Activated T-helper 1 cell treated with anti-CD3 and anti-CD28 coated beads, Interleukin-12 subunit alpha, Interleukin-12 subunit beta, Interleukin-2, Interleukin-4 antibody, amounts not matched to agents 30 ng/mL and 10 ng/mL and 1 ng/mL, durations not matched to agents 14 hours and 24 hours and 36 hours (primary cell): ENCODE measurements at regions not wholly inside any gene's neighbourhood (a gene's known extent, or its start where the extent isn't known, plus 50 kb on each side); places are given as distances from the start of the nearest gene placed in this dataset.

ENCODE experiments used
- DNase-seq: peaks from one replicate; pipeline ENCODE4 v3.0.0; 2021; ENCODE audit warnings: low spot score
- H3K27ac Mint-ChIP-seq: one replicate; pipeline ENCODE4 v1.8.0; 2021; ENCODE audit warnings: mild to moderate bottlenecking, mixed read lengths
- H3K27me3 Mint-ChIP-seq: one replicate; pipeline ENCODE4 v1.8.0; 2022; ENCODE audit warnings: mild to moderate bottlenecking, moderate library complexity, mixed read lengths; ENCODE audit not compliant: insufficient read depth
- H3K36me3 Mint-ChIP-seq: one replicate; pipeline ENCODE4 v1.8.0; 2021; ENCODE audit warnings: low read depth, mixed read lengths
- H3K4me1 Mint-ChIP-seq: one replicate; pipeline ENCODE4 v1.8.0; 2021; ENCODE audit warnings: low read depth, mixed read lengths
- H3K4me3 Mint-ChIP-seq: one replicate; pipeline ENCODE4 v1.8.0; 2021; ENCODE audit warnings: mild to moderate bottlenecking, moderate library complexity, mixed read lengths
- H3K9me3 Mint-ChIP-seq: one replicate; pipeline ENCODE4 v1.8.0; 2021; ENCODE audit warnings: mixed read lengths
- intact Hi-C: fragments of 100-400 bp; cut with micrococcal nuclease; formaldehyde crosslinking; loops from one replicate; pipeline ENCODE4 v1.15.1; 2024

DNA sequence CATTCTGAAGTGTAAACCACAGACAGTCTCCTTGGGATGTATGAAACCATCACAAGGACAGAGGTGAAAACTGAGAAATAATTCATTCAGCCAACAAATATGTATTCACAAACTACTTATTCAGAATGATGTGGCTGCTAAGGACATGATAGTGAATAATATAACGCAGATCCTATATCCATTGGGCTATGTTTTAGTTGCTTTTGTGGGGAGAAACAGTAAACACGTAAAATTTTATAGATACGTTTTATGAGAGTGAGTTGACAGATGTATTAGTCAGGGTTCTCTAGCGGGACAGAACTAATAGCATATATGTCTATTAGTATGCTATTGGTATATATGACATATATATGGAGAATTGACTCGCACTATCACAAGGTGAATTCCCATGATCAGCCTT is 402.5 kb downstream of the RFPL4B start:
- no peak for DNase-seq
- no peaks in the 10 kb centered on the region for H3K36me3 Mint-ChIP-seq
- no peaks in the 10 kb centered on the region for H3K27me3 Mint-ChIP-seq
- intact Hi-C loops, result no loop called here
- H3K9me3 Mint-ChIP-seq, result no peaks in the 10 kb centered on the region
- H3K27ac Mint-ChIP-seq, result no peak overlapping the region
- H3K4me1 Mint-ChIP-seq, result no peaks in the 10 kb centered on the region
- H3K4me3 Mint-ChIP-seq, result no peak overlapping the region

DNA sequence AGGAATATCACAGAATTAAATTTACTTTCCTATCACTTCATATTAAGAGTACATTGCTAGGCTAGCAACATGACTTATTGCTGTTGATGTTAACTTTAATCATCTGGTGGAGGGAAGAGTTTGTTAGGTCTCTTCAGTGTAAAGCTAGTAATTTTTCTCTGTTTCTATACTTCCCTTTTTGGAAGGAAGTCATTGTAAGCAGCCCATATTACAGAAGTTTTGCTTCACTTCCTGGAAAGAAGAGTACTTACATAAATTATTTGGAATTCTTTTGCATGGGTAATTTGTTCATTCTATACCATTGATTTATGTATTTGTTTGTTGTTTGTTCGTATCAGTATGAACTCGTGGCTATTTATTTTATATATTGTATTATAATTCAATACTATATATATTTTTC is 405.2 kb downstream of the RFPL4B start:
- Mint-ChIP-seq H3K4me3 (no peak overlapping the region), H3K4me1 (no peaks in the 10 kb centered on the region), H3K27ac (no peak overlapping the region), H3K9me3 (no peaks in the 10 kb centered on the region), H3K36me3 (no peaks in the 10 kb centered on the region), H3K27me3 (no peaks in the 10 kb centered on the region)
- DNase-seq, result no peak
- intact Hi-C loops, result no loop called here

DNA sequence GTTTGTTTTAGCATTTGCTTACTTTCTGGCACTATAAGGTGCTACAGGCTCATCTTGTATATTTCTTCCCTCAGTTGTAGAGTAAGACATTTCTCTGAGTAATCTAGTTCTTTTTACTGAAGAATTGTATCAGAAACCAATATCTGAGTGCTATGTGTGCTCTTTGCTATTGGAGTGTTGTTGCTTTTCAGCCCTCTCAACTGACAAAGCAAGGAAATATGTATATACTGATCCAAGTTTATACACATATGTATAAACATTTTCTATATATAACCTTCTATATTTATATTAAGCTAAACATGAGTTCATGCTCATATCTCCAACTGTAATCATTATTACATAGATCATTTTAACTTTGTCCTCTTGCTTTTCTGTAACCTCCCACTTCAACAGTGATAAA is 405.7 kb downstream of the RFPL4B start:
- Mint-ChIP-seq H3K4me3 (no peak overlapping the region), H3K4me1 (no peaks in the 10 kb centered on the region), H3K9me3 (no peaks in the 10 kb centered on the region), H3K27me3 (no peaks in the 10 kb centered on the region), H3K36me3 (no peaks in the 10 kb centered on the region), H3K27ac (no peak overlapping the region)
- no peak for DNase-seq
- intact Hi-C loops, result no loop called here

DNA sequence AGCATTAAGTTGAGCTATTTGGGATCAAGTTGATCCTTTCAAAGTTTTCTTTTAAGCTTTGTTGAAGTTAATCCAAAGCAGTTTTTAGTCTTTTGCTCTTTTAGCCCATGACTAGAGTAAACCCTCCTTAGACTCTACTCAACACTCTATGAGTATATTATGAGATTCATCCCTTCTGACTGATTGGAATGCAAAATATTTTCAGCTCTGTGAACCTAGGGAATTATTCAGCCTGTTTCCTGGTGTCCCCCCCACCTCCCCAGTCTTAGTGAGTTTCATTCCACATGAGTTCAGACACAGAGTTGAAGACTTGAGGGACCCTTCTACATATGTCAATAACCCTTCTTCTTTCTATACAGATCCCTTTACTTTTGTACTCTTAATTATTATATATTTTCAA is 413.7 kb downstream of the RFPL4B start:
- Mint-ChIP-seq H3K4me1 (no peaks in the 10 kb centered on the region), H3K27ac (no peak overlapping the region), H3K27me3 (no peaks in the 10 kb centered on the region), H3K9me3 (no peaks in the 10 kb centered on the region), H3K36me3 (no peaks in the 10 kb centered on the region), H3K4me3 (no peak overlapping the region)
- DNase-seq, result no peak
- intact Hi-C loops, result no loop called here

DNA sequence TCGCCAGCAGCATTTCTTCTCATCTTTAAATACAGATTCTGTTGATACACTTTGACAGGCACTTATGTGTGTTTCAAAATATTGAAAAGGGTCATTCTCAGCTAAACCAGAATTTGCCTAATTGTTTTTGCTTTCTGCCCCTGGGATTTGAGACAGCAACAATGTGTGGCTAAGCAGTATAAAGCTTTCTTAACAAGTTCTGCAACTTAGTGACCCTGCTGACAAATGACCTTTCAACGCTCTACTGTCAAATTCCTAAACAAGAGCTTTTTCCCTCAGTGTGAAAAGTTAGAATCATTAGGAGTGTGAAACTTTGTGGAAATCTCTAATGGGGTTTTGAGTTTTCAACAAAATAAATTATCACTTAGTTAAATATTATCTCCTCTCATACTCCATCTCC is 414.6 kb downstream of the RFPL4B start:
- no peaks in the 10 kb centered on the region for H3K27me3 Mint-ChIP-seq
- no peaks in the 10 kb centered on the region for H3K9me3 Mint-ChIP-seq
- H3K36me3 Mint-ChIP-seq, result no peaks in the 10 kb centered on the region
- DNase-seq, result no peak
- no peak overlapping the region for H3K4me3 Mint-ChIP-seq
- H3K27ac Mint-ChIP-seq, result no peak overlapping the region
- intact Hi-C loops, result no loop called here
- H3K4me1 Mint-ChIP-seq, result no peaks in the 10 kb centered on the region

DNA sequence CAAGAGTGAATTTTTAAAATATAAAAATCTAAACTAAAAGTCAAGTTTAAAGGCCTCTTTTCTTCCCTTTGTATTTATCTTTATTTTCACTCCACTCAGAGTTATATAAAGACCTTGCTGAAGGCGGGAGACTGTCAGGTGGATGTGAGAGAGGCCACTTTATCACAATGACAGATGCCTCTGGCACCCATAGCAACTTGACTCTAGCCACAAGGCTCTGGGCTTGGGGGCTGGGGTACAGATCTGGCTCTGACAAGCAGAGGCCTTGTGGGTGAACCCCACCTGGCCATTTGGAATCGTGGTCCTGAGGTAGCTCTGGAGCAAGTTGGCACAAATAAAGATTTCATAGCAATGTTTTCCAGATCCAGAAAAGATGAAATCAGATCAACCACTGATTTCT is 417.2 kb downstream of the RFPL4B start:
- Mint-ChIP-seq H3K9me3 (no peaks in the 10 kb centered on the region), H3K27me3 (no peaks in the 10 kb centered on the region), H3K4me1 (no peaks in the 10 kb centered on the region), H3K27ac (no peak overlapping the region), H3K4me3 (no peak overlapping the region), H3K36me3 (no peaks in the 10 kb centered on the region)
- intact Hi-C loops, result no loop called here
- DNase-seq, result no peak

DNA sequence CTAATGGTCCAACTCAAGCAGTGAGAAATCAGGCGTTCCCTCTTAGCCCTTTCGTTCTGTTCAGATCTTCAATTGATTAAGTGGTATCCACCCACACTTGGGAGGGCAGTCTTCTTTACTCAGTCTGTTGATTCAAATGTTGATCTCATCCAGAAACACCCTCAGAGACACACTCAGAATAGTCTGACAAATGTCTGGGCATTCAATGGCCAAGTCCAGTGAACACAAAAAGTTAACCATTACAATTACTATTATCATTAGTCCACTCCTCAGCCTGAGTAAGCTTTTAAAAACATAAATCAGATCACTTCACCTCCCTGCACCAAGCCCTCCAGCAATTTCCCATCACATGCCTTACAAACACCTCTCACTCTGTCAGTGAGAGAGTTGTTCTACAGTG is 423.2 kb downstream of the RFPL4B start:
- Mint-ChIP-seq H3K36me3 (no peaks in the 10 kb centered on the region), H3K27ac (no peak overlapping the region), H3K4me1 (no peaks in the 10 kb centered on the region), H3K9me3 (no peaks in the 10 kb centered on the region), H3K4me3 (no peak overlapping the region), H3K27me3 (no peaks in the 10 kb centered on the region)
- no peak for DNase-seq
- intact Hi-C loops, result no loop called here

DNA sequence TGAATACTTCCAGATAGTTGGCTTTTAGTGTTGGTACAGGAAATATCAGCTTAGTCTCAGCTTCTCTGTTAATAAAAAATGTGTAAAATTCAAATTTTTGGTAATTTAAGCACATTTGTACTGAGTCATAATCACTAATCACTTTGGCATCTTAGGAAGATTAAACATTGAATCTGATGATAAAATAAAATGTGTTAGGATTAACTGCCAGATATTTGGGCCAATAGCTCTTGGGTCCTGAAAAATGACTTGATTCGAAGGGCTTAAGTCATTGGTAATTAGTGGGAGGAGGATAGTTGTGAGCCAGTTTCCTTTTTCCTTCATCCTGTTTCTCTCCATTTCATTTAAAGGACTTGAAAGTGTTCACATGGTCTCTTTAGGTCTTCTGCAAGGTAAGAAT is 426.1 kb downstream of the RFPL4B start:
- Mint-ChIP-seq H3K4me3 (no peak overlapping the region), H3K27me3 (no peaks in the 10 kb centered on the region), H3K9me3 (no peaks in the 10 kb centered on the region), H3K36me3 (no peaks in the 10 kb centered on the region), H3K27ac (no peak overlapping the region), H3K4me1 (no peaks in the 10 kb centered on the region)
- DNase-seq, result no peak
- intact Hi-C loops, result no loop called here

DNA sequence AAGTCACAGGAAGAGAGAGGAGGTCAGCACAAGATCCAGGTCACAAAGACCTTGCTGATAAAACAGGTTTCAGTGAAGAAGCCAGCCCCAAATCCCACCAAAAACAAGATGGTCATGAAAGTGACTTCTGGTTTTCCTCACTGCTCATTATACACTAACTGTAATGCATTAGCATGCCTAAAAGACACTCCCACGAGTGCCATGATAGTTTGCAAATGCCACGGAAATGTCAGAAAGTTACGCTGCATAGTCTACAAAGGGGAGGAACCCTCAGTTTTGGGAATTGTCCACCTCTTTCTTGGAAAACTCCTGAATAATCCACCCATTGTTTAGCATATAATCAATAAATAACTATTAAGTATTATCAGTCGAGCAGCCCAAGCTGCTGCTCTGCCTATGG is 427.2 kb downstream of the RFPL4B start:
- no peaks in the 10 kb centered on the region for H3K36me3 Mint-ChIP-seq
- no peaks in the 10 kb centered on the region for H3K9me3 Mint-ChIP-seq
- intact Hi-C loops, result no loop called here
- no peak overlapping the region for H3K4me3 Mint-ChIP-seq
- no peak overlapping the region for H3K27ac Mint-ChIP-seq
- H3K4me1 Mint-ChIP-seq, result no peaks in the 10 kb centered on the region
- no peaks in the 10 kb centered on the region for H3K27me3 Mint-ChIP-seq
- no peak for DNase-seq

DNA sequence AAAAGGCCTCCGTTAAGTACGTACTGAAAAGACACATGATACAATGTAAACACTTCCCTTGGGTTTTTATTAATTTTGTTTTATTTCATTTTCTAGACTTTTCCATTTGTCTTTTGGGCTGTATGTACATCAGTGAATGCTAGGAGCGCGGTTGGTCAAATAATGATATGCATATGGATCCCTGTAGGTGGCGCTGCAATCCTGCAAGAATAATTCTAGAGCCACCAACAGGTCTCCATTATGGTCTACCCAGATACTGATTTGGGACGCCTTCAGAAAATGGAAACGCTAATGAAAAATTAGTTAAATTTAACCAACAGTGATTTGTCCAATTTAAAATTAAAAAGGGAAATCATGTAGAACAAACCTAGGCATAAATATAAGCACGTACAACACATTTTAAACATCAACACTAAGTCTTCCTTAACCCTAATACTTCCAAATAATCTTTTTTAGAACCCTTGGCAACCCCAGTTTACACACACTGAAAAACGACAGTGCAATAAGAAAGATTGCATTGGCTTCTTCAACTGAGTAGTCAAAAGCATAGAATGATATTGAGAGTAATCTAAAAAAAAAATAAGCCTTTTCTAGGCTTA is 433.5 kb downstream of the RFPL4B start:
- H3K9me3 Mint-ChIP-seq, result no peaks in the 10 kb centered on the region
- H3K27ac Mint-ChIP-seq, result no peak overlapping the region
- no peak overlapping the region for H3K4me3 Mint-ChIP-seq
- H3K27me3 Mint-ChIP-seq, result no peaks in the 10 kb centered on the region
- H3K36me3 Mint-ChIP-seq, result no peaks in the 10 kb centered on the region
- intact Hi-C loops, result loop anchor here (1.0 kb wide), 2 partner anchors 1078 to 1129 kb away; no protein-coding TSS in a partner anchor
- no peak for DNase-seq
- H3K4me1 Mint-ChIP-seq, result no peaks in the 10 kb centered on the region

DNA sequence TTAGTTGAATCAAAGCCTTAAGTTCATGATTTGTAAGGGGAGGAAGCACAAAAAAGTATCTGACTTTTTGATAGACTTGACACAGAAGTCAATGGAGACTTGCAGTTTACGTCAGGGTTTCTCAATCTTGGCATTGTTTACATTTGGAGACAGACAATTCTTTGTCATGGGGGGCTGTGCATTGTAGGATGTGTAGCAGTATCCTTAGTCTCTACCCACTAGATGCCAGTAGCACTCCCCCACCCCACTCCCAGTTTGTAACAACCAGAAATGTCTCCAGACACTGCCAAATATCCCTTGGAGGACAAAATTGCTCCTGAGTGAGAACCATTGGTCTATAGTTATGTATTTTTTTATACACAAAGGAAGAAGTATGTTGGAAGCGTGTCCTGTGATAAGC is 434.1 kb downstream of the RFPL4B start:
- Mint-ChIP-seq H3K36me3 (no peaks in the 10 kb centered on the region), H3K4me1 (no peaks in the 10 kb centered on the region), H3K4me3 (no peak overlapping the region), H3K9me3 (no peaks in the 10 kb centered on the region), H3K27me3 (no peaks in the 10 kb centered on the region), H3K27ac (no peak overlapping the region)
- intact Hi-C loops, result no loop called here
- DNase-seq, result no peak

DNA sequence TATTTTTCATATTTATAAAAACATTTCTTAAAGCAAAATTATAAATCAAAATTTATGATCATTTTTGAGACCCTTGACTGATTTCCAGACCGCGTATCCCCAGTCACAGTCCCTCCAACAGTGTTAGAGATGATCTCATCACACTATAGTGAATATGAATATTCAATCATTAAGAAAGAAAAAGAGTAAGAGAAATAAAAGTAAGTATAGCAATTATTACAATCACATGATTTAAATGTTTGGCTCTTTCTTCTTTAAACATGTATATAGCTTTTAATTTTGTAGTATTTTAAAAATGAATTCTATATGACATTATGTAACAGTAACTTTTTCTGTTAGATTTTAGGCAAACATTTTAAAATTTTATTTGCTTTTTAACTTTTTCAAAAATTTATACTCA is 438.3 kb downstream of the RFPL4B start:
- intact Hi-C loops, result no loop called here
- H3K36me3 Mint-ChIP-seq, result no peaks in the 10 kb centered on the region
- H3K9me3 Mint-ChIP-seq, result no peaks in the 10 kb centered on the region
- H3K4me1 Mint-ChIP-seq, result no peaks in the 10 kb centered on the region
- H3K27ac Mint-ChIP-seq, result no peak overlapping the region
- H3K4me3 Mint-ChIP-seq, result no peak overlapping the region
- H3K27me3 Mint-ChIP-seq, result no peaks in the 10 kb centered on the region
- no peak for DNase-seq

DNA sequence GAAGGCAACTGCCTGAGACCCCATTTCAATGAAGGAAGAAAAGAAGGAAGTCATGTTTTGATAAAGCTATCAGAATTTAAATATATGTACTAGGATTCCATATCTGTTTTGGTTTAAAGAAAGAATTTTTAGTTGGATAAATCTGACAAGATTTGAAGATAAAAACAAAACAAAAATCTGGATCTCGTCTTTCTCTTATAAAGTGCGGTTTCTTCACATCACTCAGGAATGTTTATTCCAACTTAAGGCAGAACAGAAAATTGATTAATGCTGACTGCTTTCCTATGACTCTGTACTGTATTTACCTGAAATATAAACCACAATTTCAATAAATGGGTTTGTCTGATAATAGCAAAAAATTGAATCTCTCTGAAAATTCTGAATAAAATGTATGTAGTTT is 439.7 kb downstream of the RFPL4B start:
- H3K27ac Mint-ChIP-seq, result no peak overlapping the region
- no peak for DNase-seq
- intact Hi-C loops, result no loop called here

DNA sequence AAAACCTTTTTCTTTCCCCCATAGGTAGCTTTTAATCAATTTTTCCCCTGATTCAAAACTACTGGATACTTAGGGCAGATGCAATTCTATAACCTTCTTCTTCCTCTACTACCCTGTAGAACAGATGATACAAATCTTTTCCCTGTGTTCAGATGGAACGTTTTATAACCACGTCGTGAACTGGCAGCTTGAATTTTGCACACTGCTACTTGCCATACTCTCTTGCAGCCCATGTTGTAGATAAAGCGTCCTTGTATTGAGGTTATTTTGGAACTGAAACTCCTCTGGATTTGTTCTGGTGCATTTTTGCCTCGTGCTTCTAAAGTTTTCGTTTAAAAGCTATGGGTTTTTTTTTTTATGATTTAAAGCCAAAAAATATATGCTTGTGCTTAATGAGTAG is 440.2 kb downstream of the RFPL4B start:
- intact Hi-C loops, result no loop called here
- Mint-ChIP-seq H3K4me3 (no peak overlapping the region), H3K4me1 (no peaks in the 10 kb centered on the region), H3K36me3 (no peaks in the 10 kb centered on the region), H3K27me3 (no peaks in the 10 kb centered on the region), H3K27ac (no peak overlapping the region), H3K9me3 (no peaks in the 10 kb centered on the region)
- no peak for DNase-seq

More for the DNA sequence above, 439.7 kb downstream of the RFPL4B start:
- Mint-ChIP-seq H3K4me1 (no peaks in the 10 kb centered on the region), H3K36me3 (no peaks in the 10 kb centered on the region), H3K9me3 (no peaks in the 10 kb centered on the region), H3K27me3 (no peaks in the 10 kb centered on the region), H3K4me3 (no peak overlapping the region)
